NCI-H446 treated with DMSO at 0.1 percent for 48 hours (cell line): ENCODE measurements at regions not wholly inside any gene's neighbourhood (a gene's known extent, or its start where the extent isn't known, plus 50 kb on each side); places are given as distances from the start of the nearest gene placed in this dataset.

Experiments
- DNase-seq: peaks from one replicate; lab custom pipeline; 2025; lab: John Stamatoyannopoulos, UW

- no peak for DNase-seq
These were observed 403.4 kb upstream of the SUCLG2 start for GRCh38 chr3:68057637-68058320.

GRCh38 chr3:68056556-68056955 is 402.1 kb upstream of the SUCLG2 start:
- peak; percentile 8 for DNase-seq

- DNase-seq = no peak
These were observed 400.8 kb upstream of the SUCLG2 start for GRCh38 chr3:68055215-68055614.

DNA sequence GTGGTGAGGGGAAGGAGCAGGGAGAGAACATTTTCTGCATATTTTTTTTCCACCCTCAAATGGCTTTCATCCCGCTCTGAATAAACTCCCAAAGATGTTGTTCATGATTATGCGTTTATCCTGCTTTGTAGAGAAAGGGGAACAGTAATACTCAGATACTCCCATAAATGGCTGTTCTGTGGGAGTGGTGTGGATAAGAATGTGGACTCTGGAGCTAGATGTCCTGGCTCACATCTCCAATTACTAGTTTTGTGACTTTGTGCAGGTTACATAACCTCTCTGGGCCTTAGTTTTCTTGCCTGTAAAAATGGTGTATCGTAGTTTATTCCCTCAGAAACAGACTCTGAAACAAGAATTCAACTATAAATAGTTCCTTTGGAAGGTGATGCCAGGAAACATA is 395.4 kb upstream of the SUCLG2 start:
- DNase-seq = no peak

- no peak for DNase-seq
These were observed 391.6 kb upstream of the SUCLG2 start for GRCh38 chr3:68045976-68046375.

DNA sequence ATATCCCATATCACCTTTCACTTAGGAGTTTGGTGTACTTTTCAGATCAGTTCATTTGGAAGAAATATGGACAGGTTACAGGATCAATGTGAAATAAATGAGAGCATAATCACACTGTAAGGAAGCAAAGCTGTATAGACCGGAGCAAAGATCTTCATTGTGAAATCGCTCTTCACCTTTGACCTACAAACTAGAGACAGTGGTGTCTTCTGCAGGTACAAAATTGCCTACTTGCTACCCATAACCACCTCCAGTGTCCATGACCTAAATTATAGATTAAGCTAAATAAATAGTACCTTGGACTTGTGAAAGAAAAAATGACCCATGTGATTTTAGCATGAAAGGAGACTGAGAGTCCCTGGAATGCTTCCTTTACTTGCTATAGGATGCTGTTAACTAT is 379.5 kb upstream of the SUCLG2 start:
- DNase-seq = no peak

DNA sequence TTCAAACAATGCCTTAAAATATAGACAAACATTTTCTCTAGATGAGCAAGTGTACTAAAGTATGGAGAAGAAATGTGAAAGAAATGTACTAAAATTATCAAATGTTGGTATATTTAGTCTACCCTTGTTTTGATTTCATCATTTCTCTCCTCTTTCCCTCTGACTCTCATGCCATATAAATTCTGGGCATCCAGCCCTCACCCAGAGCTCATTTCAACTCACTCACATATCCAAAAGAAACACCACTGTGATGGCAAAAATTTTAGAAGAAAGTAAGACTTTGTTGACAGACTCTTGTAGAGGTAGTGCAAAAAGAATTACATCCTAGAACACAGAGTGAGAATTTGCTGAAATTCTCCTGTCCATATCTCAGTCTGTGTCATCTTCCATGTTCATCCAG is 377.8 kb upstream of the SUCLG2 start:
- DNase-seq = no peak

GRCh38 chr3:68025189-68025588 is 370.8 kb upstream of the SUCLG2 start:
- no peak for DNase-seq

DNA sequence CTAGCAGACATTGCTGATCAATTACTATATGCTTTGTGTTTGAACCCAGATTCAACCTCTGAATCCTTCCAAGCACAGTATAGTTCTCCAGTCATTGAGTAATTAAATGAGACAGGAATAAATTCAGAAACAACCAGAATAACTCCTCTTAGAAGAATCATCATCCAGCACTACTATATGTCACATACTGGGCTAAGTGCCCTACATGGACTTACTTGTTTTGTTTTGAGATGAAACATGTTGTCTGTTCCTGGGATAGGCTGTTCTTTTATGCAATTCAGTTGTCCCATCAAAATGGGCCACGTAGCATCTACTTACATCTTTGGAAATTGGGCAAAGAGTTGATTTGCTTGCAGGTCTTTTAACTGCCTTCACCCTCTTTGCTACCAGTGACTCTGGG is 365.5 kb upstream of the SUCLG2 start:
- no peak for DNase-seq

GRCh38 chr3:68018275-68018674 is 363.9 kb upstream of the SUCLG2 start:
- no peak for DNase-seq

DNA sequence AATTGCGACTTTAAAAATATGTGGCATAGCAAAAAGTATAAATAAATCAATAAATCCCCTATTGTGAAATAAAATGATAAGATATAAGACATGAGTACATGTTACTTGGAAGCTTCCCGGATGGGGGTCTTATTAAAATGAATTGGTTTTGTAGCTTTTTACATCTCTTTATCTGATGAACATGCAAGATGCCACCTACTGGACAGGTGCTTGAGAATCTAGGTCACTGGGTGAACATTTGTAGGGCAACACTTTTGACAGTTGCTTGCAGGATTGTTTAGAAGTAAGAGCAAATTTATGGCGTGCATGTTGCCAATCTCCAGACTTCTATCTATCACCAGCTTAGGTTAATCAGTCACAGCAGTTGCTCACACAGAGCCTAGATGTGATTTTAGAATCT is 362.7 kb upstream of the SUCLG2 start:
- DNase-seq = no peak

DNA sequence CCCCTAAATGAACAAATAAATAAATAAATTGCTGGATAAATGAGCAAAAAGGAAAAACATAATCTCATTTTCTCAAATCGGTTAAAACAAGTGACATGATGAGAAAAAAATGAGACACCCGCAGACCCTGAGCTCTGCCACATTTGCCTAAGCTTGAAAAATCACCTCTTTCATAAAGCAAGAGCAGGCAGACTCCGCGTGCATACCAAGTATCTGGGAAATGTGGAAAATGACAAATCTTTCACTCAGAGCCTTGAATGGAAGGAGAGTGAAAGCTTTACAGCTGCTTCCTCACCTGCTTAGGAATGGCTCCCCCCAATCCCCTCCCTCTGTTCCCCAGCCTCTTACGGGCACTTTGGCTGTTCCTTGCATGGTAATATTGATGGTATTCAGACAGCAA is 355.5 kb upstream of the SUCLG2 start:
- DNase-seq = no peak

GRCh38 chr3:68007621-68008226 is 353.3 kb upstream of the SUCLG2 start:
- no peak for DNase-seq

DNA sequence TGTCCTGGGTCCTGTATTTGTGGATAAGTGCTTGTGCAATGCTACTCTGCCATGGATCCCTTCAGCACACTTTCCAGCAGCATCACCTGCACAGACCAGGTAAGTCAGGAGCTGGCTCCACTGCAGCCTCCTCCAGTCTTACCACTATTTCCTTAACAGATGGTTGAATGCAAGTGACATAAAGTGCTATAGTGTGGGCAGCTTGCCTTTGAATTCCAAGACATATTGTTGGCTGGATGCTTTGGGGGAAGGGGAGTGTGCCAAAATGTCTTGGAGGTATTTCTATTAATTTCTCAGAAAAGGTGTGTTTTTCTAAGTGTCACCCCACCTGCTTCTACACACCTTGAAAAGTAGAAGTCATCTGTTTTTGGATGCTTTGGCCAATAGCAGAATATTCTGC is 352.2 kb upstream of the SUCLG2 start:
- no peak for DNase-seq

DNA sequence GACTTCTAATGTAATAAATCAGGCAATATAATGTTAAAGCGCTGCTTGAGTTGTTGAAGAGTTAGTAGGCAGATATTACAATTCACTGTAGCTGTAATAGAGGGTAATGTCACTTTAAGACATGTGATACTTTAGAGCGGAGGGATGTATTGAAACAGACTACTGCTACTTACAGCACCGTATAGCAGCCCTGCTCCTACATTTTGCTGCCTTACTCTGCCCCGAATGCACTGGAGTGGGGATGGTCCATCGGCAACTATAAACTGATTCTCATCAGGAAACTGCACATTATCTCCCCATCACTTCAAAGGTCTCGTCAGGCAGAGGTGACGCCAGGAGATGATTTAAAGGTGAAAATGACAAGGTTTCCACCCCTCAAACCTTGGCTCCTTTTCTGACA is 349.7 kb upstream of the SUCLG2 start:
- DNase-seq = no peak

GRCh38 chr3:67998281-67998680 is 343.9 kb upstream of the SUCLG2 start:
- no peak for DNase-seq

GRCh38 chr3:67995206-67995605 is 340.8 kb upstream of the SUCLG2 start:
- DNase-seq = no peak

DNA sequence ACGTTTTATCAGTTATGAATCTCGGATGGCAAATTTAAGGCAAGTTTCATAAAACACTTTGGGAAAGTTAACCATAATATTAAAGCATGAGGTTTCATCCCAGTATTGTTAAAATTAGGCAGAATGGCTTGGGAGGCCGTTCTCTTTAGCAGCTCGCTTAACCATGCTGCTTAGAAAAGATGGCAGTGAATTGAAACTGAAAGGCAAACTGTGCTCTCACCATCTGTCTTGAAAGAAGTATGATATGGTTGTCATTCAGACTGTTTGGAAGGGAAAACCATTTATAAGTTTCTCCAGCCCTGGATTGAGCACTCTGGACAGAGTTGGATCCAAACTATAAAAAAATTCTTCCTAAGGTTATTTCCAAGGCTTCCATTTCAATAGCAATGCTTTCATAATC is 332.3 kb upstream of the SUCLG2 start:
- no peak for DNase-seq

DNA sequence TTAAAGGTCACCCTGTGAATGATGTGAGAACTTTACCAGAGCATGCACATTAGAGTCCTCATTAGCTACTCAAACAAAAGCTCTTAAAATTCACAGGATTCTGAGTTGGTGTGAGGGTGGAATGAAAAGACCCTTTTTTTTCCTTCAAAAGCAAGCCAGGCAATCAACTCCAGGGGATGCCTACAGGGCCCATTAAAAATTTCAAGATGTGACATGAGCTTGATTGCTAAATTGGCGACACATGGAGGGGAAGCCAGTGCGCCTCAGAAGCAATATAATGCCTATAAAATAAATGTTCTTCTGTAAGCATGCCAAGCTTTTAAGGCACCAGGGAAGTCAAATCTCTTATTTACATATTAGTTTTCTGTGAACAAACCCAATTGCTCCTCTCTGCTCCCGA is 328.8 kb upstream of the SUCLG2 start:
- DNase-seq = no peak

DNA sequence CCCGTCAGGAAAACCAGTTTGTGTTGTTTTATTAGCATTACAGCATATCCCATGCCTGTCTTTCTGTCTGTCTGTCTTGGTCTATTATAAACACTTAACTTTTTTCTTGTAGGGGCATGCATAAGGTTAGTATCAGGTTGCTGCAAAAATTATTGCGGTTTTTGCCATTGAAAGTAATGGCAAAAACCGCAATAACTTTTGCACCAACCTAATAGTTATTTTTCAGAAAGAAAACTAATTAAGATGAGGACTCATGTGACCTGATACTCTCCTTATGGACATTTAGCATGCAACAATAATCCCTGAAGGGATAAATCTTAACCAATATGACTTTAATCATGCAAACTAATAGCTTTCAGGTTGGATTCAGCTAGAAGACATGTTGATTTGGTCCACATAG is 326.7 kb upstream of the SUCLG2 start:
- no peak for DNase-seq

DNA sequence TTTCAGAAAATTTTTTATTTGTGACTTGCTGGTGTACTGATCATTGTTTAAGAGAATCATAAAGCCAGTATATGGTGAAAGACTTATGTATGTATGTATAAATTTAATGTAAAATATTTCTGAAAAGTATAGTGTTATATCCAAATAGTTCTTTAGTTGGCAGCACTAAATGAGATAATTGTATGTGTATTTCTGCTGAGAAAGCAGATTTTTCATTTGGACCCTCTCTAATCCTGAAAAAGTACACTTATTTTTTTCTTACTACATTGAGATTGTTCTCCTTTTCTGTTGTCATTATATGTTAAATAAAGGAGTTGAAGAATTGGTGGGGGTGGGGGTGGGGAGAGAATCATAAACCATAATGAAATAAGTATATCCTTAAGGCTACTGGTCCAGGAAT is 324.9 kb upstream of the SUCLG2 start:
- no peak for DNase-seq

DNA sequence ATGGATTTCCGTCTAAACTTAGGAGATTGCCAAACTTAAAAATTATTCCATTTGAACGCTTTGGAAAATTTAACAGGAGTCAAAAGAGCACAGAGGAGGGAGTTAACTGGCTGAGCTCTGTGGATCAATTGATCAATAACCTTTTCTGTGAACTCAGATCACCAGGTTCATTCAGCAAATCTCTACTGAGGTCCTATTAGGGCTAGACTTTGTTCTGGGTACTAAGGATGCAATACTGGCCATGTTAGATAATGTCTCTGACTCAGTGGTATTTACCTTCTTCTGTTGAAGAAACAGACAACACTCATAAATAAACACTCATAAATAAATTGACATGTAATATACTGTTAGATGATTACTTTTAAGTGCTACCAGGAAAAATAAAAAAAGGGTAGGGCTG is 323.4 kb upstream of the SUCLG2 start:
- DNase-seq = no peak

DNA sequence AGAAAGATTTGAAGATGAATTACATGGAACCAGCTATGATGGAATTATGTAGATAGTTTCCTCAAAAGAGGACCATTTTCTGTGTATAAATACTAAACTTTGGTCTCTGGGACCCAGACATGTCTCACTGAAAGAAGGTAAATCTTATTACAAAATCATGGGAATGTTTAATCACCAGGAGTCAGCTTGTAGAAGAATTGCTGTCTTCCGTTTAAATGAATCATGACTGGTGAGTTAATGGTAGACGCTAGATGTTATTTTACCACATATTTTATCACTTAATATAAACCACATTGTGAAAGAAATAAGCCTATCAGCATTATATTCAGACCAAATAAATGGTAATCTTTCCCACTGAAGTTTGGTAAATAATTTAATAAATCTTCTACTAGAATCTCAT is 322.3 kb upstream of the SUCLG2 start:
- DNase-seq = no peak

- no peak for DNase-seq
These were observed 310.2 kb upstream of the SUCLG2 start for GRCh38 chr3:67964596-67964995.
